NOMO-1 treated with DMSO at 0.1 percent for 48 hours (cell line): ENCODE measurements at regions not wholly inside any gene's neighbourhood (a gene's known extent, or its start where the extent isn't known, plus 50 kb on each side); places are given as distances from the start of the nearest gene placed in this dataset.
A peak's percentile ranks its signal among the peaks of the same experiment; 100 is the strongest.

Source experiments
- DNase-seq: peaks from one replicate; lab custom pipeline; 2025; ENCODE audit not compliant: unreplicated experiment; lab: John Stamatoyannopoulos, UW

GRCh38 chr12:34190054-34190453 lies 167.8 kb downstream of the ALG10 start:
- DNase-seq: no peak

- DNase-seq: no peak
These were observed 176.6 kb downstream of the ALG10 start for GRCh38 chr12:34198924-34199323.

DNA sequence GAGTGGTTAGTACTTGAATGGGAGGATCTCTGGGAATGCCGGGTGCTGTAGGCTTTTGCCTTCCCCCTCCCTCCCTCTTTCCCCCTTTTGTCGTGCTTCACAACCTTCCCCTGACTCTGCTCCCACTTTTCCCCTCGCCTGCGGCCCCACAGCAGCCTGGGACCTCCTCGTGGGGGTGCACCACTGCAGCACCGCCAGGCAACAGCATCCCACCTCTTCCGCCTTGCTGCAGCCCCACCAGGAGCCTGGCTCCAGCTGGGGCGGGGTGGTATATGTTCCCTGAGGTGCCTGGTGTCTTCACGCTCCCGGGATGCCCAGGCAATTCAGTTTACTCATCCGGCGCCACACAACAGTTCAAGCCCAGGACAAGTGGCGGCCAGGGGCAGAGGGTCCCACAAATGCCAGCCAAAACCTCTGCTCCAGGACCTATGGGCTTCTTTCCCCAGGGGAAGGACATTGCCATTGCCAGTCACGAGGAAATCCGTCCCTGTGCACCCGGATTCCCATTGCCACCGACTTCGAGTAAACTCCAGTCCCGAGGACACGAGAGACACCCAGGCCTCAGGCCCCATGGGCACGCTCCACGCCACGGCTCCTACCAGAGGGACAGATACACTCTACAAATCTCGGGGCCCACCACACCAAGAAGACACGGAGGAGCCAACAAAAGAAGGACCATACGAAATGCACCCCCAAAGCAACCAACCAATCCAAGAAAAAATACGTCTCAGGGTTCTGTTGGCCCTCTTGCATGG lies 181.7 kb downstream of the ALG10 start:
- DNase-seq: no peak

GRCh38 chr12:34204830-34205285 lies 182.6 kb downstream of the ALG10 start:
- no peak for DNase-seq

DNA sequence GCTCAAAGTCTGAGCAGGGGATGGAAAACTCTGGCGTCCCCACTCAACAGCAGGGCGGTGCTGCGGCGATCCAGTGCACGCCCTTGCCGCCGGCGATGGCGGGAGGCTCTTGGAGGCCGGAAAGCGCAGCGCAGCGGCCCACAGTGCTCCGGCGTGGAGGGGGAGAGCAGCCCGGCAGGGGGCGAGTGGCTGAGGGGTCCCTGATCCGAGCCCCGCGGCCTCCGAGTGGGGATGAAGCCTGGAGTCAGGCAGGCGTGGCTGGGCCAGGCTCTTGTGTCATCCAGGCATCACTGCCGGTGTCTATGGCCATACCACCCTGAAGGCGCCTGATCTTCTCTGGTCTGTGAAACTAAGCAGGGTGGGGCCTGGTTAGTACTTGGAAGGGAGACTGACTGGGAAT lies 183.1 kb downstream of the ALG10 start:
- no peak for DNase-seq

GRCh38 chr12:34206061-34206785 lies 183.9 kb downstream of the ALG10 start:
- DNase-seq: no peak

DNA sequence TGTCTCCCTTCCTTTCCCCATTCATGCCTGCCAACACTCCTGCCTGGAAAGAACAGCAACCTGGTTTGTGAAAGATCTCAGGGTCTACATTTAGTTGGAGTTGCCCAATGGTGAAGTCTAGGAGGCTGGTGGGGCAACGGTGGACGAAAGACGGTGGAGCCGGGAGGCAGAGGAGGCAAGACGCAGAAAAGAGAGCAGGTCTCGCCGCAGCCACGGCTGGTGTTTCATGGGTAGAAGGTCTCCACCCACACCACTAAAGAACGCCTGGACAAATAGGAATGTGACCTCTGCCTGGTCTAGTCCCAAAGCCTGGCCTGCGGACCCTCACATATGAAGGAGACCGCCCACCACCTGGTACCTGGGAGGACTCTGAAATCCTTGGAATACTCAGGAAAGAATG lies 185.6 kb downstream of the ALG10 start:
- DNase-seq: no peak

- no peak for DNase-seq
These were observed 186.3 kb downstream of the ALG10 start for GRCh38 chr12:34208331-34209258.

- DNase-seq: no peak
These were observed 187.1 kb downstream of the ALG10 start for GRCh38 chr12:34209259-34209835.

- DNase-seq: no peak
These were observed 187.9 kb downstream of the ALG10 start for GRCh38 chr12:34210183-34210582.

DNA sequence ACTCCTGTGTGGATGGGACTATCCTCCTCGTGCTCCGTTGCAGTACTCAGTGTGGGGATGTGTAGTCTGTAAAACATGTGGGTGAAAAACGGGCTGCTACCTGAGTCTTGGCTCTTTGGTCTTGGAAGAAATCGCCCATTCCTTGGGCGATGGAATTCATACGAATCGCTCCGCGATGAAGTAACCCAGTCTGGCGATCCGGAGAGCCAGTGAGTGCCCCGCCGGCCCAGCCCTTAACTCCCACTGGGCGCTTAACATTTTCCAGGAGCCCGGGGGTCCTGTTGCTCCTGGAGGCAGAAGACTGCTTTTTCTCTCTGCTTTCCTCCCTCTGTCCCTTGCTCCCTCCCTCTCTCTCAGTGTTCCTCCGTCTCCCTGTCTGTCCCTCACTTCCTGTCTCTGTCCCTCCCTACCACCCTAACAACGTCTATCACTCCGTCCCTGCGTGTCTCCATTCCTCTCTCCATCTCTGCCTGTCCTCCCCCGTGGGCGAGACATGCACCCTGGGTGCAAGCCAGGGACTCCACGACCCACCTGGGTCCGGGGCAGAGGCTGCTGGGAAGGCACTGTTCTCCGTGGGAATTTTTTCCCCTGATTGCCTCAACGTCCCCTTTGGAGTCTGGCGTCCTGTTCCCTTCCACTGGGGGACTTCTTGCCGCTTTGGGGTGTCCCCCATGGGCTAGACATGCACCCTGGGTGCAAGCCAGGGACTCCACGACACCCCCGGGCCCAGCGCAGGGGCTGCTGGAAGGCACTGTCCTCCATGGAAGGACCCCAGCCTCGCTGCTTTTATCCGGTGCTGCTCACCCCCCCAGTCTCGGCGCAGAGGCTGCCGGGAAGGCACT lies 188.6 kb downstream of the ALG10 start:
- no peak for DNase-seq

GRCh38 chr12:34212651-34213050 lies 190.4 kb downstream of the ALG10 start:
- DNase-seq: no peak

GRCh38 chr12:34214011-34214410 lies 191.7 kb downstream of the ALG10 start:
- no peak for DNase-seq

GRCh38 chr12:34215213-34215892 lies 193.1 kb downstream of the ALG10 start:
- no peak for DNase-seq

- DNase-seq: no peak
These were observed 193.6 kb downstream of the ALG10 start for GRCh38 chr12:34215893-34216285.

DNA sequence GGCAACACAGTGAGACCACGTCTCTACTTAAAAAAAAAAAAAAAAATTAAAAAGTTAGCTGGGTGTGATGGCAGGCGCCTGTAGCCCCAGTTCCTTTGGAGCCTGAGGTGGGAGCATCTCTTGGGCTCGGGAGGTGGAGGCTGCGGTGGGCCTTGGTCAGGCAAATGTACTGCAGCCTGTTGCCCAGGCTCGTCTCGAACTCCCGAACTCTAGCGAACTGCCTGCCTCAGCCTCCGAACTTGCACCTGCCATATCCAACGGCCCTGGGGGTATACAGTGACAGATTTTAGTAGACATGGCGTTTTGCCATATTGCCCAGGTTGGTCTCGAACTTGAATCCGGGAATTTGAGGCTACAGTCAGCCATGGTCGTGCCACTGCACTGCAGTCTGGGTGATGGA lies 195.4 kb downstream of the ALG10 start:
- no peak for DNase-seq

GRCh38 chr12:34218193-34219045 lies 196.1 kb downstream of the ALG10 start:
- DNase-seq: peak; percentile 74

GRCh38 chr12:34219046-34219770 lies 196.9 kb downstream of the ALG10 start:
- no peak for DNase-seq
